K562 (cell line): ENCODE measurements at regions not wholly inside any gene's neighbourhood (a gene's known extent, or its start where the extent isn't known, plus 50 kb on each side); places are given as distances from the start of the nearest gene placed in this dataset.

Experiments
- ESRRA ChIP-seq: fragments of 450-650 bp; IDR thresholded peaks from 2 replicates; pipeline ENCODE4 v1.6.1; 2014; ENCODE audit warnings: low read depth, mild to moderate bottlenecking, moderate library complexity, borderline replicate concordance
- POLR2A ChIP-seq: fragments of 450-650 bp; conservative IDR thresholded peaks from 2 replicates; pipeline ENCODE4 v1.6.1; 2016
- POLR2AphosphoS5 ChIP-seq: IDR thresholded peaks from 2 replicates; pipeline ENCODE4 v1.6.1; 2011; ENCODE audit warnings: mild to moderate bottlenecking, low read depth, low read length, moderate library complexity; ENCODE audit not compliant: control insufficient read depth, insufficient read depth
- PRPF4 ChIP-seq: fragments of 200-400 bp; formaldehyde crosslinking; IDR thresholded peaks from one replicate; pipeline ENCODE4 v1.6.1; 2017; ENCODE audit warnings: low read length, low read depth, mild to moderate bottlenecking; ENCODE audit not compliant: insufficient read depth, poor library complexity, severe bottlenecking
- TF ChIP-seq, protein P1 (sequence below): fragments of 450-650 bp; IDR thresholded peaks from 2 replicates; pipeline ENCODE4 v1.7.1; 2018; ENCODE audit warnings: mild to moderate bottlenecking, low read depth; ENCODE audit not compliant: partially characterized antibody
- TF ChIP-seq, protein P2 (sequence below), 3 experiments: IDR thresholded peaks in 2 of 3; conservative IDR thresholded peaks in 1 of 3; 2 replicates each; pipeline ENCODE4 v1.5.1; 2011 to 2012; ENCODE audit warnings: low read length in 3 of 3, mild to moderate bottlenecking in 3 of 3, control low read depth in 2 of 3, improper control_type of control experiment in 1 of 3, inconsistent platforms in 1 of 3, low read depth in 1 of 3, mixed read lengths in 1 of 3, moderate library complexity in 1 of 3; ENCODE audit not compliant: insufficient read depth in 2 of 3

DNA sequence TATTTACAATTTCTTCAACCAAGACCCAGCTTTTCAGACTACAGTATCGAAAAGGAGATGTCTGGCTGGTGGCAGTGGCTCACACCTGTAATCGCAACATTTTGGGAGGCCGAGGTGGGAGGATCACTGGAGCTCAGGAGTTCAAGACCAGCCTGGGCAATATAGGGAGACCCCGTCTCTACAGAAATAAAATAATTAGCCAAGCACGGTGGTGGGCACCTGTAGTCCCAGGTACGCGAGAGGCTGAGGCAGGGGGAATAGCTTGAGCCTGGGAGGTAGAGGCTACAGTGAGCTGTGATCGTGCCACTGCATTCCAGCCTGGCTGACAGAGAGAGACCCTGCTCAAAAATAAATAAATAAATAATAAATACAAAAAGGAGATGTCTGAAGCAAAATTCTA, 530.5 kb downstream of the BCL11B start:
- TF ChIP-seq ESRRA: no peak
- TF ChIP-seq, protein P1, sequence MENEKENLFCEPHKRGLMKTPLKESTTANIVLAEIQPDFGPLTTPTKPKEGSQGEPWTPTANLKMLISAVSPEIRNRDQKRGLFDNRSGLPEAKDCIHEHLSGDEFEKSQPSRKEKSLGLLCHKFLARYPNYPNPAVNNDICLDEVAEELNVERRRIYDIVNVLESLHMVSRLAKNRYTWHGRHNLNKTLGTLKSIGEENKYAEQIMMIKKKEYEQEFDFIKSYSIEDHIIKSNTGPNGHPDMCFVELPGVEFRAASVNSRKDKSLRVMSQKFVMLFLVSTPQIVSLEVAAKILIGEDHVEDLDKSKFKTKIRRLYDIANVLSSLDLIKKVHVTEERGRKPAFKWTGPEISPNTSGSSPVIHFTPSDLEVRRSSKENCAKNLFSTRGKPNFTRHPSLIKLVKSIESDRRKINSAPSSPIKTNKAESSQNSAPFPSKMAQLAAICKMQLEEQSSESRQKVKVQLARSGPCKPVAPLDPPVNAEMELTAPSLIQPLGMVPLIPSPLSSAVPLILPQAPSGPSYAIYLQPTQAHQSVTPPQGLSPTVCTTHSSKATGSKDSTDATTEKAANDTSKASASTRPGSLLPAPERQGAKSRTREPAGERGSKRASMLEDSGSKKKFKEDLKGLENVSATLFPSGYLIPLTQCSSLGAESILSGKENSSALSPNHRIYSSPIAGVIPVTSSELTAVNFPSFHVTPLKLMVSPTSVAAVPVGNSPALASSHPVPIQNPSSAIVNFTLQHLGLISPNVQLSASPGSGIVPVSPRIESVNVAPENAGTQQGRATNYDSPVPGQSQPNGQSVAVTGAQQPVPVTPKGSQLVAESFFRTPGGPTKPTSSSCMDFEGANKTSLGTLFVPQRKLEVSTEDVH: no peak
- TF ChIP-seq POLR2A: no peak
- no peak for TF ChIP-seq POLR2AphosphoS5
- TF ChIP-seq, protein P2, sequence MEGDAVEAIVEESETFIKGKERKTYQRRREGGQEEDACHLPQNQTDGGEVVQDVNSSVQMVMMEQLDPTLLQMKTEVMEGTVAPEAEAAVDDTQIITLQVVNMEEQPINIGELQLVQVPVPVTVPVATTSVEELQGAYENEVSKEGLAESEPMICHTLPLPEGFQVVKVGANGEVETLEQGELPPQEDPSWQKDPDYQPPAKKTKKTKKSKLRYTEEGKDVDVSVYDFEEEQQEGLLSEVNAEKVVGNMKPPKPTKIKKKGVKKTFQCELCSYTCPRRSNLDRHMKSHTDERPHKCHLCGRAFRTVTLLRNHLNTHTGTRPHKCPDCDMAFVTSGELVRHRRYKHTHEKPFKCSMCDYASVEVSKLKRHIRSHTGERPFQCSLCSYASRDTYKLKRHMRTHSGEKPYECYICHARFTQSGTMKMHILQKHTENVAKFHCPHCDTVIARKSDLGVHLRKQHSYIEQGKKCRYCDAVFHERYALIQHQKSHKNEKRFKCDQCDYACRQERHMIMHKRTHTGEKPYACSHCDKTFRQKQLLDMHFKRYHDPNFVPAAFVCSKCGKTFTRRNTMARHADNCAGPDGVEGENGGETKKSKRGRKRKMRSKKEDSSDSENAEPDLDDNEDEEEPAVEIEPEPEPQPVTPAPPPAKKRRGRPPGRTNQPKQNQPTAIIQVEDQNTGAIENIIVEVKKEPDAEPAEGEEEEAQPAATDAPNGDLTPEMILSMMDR (IDR thresholded peaks at IDR 0.05 in 2 of 3, conservative IDR thresholded peaks at IDR 0.05 in 1 of 3; ENCODE audit: insufficient read depth in 2 of 3, low read depth in 1 of 3, low read length in 3 of 3): no peak
- no peak for TF ChIP-seq PRPF4
